GM12874 (cell line): ENCODE measurements at regions not wholly inside any gene's neighbourhood (a gene's known extent, or its start where the extent isn't known, plus 50 kb on each side); places are given as distances from the start of the nearest gene placed in this dataset.

Experiments
- CTCF ChIP-seq: IDR thresholded peaks from 2 replicates; pipeline ENCODE4 v1.5.1; 2011; ENCODE audit warnings: low read depth, mild to moderate bottlenecking, control low read depth, low read length, moderate library complexity; ENCODE audit not compliant: insufficient read depth

- no peak for TF ChIP-seq CTCF
Observed at GRCh38 chr2:106030287-106031268, 163.5 kb downstream of the UXS1 start.

- TF ChIP-seq CTCF = no peak
Observed at GRCh38 chr2:106028192-106028591, 165.9 kb downstream of the UXS1 start.

GRCh38 chr2:106026271-106027190 lies 167.6 kb downstream of the UXS1 start:
- TF ChIP-seq CTCF = no peak

GRCh38 chr2:106025796-106026195 lies 168.3 kb downstream of the UXS1 start:
- TF ChIP-seq CTCF = no peak

GRCh38 chr2:106021662-106022028 lies 172.5 kb downstream of the UXS1 start:
- no peak for TF ChIP-seq CTCF

- TF ChIP-seq CTCF = no peak
Observed at GRCh38 chr2:106020821-106021661, 173.1 kb downstream of the UXS1 start.

GRCh38 chr2:106020032-106020431 lies 174.1 kb downstream of the UXS1 start:
- no peak for TF ChIP-seq CTCF
